NCI-H2081 (cell line): ENCODE measurements at regions not wholly inside any gene's neighbourhood (a gene's known extent, or its start where the extent isn't known, plus 50 kb on each side); places are given as distances from the start of the nearest gene placed in this dataset.
"Not testable (repeated sequence)": the region's sequence is repeated elsewhere in the genome, so short reads cannot be mapped to it uniquely, and the experiment has no call there.

Source experiments
- DNase-seq, 2 experiments: peaks; one replicate each; lab custom pipeline; 2025; lab: John Stamatoyannopoulos, UW

DNA sequence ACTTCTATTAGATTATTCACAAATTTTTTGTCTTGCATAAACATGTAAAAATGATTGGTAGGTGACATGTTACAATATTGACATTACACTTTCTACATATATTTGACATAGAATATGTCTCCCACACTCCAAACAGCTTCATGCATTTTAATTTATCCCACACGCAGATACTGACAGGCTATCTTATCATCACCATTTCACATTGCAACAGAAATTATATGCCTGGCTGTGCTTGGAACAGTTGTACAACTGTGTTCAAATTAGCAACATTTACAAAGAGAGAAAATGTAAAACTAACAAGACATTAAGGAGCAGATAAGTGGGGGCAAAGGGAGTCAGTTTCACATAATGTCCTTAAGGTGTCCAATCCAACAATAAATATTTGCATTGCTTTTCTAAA lies 1208.5 kb downstream of the NSUN3 start:
- peak in 1 of 2 experiments; percentile 9 for DNase-seq

DNA sequence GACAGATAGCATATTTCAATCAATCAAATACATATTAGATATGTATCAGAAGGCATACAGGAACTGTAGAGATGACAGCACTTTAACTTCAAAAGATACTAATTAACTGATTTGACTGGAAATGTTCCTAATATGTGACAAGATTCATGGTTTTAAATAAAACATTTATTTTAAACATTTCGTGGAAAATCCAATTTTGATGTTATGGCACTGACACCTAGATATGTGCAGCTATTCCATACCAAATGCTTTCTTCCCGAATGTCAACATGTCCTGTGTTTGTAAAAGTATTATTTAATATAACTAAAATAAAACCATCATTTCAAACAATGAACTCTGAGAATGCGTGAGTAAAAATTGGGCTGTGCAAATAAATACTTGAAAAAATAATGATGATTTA lies 1209.3 kb downstream of the NSUN3 start:
- no peak for DNase-seq

DNA sequence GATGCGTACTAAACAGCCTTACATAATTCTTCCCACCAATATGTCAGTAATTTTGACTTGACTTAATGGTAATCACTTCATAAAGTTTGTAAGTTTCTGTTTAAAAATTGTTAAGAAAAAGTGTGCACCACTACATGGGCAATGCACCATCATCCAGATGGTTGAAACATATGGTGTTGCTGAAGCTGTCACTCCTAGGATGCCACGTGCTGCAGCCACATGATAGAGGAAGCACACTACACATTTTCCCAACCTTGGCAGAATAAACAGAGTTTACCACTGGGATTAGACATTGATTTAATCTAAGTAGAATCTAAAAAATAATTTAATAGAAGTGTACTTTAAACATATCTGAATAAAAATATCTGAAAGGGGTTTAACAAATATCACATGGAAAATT lies 1209.9 kb downstream of the NSUN3 start:
- DNase-seq: no peak

DNA sequence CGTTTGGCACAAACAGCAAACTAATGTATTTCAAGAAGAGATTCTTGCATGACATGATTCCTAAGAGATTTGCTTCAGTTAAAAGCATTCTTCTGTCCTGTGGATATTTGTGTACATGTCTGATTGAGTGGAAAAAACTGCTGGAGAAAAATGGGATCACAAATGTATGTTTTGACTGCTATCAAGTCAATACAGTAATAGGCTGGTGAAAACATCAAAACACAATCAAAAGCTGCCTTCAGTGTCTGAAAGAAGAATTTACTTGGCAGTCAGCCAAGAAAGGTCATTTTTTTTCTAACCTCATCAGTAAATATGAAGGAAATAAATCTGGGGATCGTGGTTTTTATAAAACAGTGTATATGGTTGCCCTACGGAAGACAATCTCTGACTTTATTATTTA lies 1214.8 kb downstream of the NSUN3 start:
- DNase-seq: peak; percentile 17 to 38

DNA sequence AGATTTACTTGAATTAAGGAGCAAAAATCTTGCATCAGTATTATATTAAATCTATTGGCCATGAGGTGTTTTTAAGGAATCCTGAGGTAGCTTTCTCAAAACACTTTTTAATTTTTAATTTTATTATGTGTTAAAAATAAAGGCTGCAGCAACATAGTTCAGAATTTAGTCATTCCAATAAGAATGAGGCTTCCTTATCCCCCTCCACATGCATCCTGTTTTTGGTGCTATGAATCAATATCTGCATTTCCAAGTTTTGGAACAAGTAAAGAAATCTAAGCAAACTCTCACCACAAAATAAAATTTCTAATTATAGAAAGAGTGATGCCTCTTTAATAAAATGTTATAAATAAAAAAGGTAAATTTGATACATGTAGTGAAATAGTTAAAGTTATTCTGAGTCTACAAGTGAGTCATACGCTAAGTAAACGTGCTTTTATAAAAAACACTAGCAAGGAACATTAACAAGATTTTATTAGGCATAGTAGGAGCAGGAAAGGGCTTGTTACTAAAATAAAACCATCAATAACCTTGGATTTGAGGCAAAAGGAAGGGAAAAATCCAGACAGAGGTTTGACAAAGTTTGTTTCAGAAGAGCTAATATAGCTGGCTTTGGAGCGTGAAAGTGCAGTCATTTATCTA lies 1218.0 kb downstream of the NSUN3 start:
- no peak for DNase-seq

DNA sequence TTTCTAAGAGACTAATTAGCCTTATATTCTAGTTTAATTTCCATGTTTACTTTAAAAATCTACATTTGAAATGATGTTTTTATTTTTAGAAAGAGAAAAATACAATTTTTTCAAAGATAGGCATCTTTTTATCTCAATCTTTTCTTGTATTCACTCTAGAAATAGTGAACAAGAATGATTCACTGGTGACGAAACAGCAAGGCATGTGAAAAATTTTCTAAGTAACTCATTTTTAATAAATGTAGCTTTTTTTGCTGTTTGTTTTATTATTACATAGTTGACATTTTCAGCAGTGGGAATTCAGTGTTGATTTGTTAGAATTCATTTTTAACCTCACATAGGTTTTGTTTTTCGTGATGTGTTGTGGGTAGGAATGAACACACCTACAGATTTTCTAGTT lies 1226.4 kb downstream of the NSUN3 start:
- no peak for DNase-seq

DNA sequence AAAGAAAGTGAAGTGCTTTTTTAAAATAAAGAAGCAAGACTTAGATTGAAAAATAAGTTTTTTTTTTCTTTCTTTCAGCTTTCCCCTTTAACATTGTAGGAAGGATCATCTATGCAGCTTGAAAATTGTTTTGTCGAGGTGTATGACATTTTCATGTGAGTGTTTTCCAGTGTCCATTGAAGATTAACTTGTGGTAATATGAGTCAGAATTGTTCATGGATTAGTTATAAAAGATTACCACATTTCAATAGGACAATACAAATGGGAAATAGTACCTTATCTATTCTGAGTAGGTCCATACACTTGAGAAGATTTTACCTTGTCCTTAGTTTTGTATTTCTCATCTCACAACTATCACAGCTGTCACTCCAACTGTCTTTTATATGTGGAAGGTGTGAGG lies 1234.7 kb downstream of the NSUN3 start:
- DNase-seq: no peak

DNA sequence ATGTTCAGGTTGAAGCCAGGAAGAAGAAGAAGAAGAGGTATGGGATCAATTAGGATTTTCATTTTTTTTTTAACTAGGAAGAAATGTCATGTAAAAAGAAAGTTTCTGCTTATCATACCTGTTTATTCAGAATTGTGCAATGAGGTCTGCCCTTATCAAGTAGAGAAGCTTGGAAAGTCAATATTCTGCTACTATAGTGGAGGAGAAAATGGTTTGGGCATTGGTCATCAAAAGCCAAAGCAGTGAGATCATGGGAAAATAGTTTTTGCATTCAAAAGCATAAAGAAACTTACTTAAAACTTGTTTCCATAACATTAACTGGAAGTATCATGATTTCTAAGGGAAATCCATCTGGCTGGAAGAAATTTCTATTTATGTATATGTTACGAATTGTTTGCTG lies 1239.2 kb downstream of the NSUN3 start:
- DNase-seq: no peak

DNA sequence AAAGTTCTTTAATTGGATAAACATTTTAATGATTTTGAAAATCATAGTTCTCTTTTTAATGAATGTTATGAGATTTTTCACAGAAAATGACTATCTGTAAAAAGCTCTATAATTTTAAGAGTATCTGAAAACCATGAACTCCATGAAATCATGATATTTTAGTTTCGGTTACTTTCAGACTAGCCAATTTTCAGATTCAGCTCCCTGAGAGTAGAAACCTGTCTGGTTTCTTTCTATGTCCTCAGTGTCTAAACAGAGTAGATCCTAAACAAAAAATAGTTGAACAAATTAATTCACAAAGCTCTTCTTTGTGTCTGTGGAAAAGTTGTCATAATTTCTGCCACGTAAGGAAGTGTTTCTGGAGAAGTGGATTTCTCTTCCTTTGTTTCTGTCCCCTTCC lies 1247.7 kb downstream of the NSUN3 start:
- no peak for DNase-seq

DNA sequence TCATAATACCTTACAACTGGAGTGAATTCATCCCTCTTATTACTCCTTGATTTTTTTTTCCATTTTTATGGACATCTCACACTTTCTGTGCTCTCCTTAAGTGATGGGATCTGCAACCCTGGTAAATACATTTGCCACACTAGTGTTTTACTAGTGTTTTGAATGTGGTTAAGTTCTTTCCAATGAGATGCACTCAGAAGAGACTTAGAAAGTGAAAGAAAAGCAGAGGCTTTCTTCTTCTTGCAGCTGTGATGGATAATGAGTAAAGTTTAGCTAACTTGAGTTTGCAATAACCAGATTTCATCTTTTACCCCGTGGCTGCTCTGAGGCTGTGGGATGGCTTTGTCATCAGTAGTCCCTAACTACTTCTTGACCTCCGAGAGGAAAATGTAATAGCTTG lies 1248.4 kb downstream of the NSUN3 start:
- DNase-seq: no peak

DNA sequence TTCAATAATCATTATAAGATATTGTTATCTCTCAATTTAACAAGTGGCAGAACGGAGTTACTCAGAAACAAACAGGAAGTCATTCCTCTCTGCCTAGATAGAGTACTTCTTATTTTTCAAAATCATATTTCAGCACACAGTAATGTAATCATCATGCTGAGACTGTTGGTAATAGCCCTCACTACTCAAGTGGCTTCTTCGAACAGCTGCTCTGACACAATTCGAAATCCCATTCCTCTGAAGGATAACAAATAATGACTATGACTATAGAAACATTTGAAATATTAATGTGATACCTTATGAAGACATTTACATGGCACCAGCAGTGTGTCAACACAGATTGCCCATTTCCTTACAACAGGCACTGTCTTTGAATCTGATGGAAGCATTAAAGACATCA lies 1249.8 kb downstream of the NSUN3 start:
- DNase-seq: no peak

DNA sequence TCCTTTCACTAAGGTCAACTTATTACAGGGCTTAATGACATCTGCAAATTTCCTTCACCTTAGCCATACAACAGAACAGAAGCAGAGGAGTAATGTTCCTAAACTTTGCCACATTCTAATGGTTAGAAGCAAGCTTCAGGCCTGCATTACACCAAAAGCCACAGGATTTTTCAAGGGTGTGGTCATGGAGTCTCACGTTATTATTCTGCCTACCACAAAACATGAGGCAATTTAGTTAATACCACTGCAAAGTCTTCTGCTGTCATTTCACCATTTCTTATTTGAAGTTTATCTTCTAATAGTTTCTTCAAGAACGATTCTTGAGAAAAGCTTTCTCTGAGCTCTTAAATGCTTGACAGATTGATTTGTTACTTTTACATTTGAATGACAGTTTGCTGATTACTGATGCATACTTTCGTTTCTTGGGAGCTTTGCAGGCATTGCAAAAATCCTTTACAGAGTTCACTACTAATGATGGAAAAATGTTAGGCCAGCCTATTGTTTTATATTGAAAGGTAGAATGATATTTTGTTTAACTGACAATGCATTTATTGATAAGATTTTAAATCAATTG lies 1257.1 kb downstream of the NSUN3 start:
- DNase-seq: no peak

DNA sequence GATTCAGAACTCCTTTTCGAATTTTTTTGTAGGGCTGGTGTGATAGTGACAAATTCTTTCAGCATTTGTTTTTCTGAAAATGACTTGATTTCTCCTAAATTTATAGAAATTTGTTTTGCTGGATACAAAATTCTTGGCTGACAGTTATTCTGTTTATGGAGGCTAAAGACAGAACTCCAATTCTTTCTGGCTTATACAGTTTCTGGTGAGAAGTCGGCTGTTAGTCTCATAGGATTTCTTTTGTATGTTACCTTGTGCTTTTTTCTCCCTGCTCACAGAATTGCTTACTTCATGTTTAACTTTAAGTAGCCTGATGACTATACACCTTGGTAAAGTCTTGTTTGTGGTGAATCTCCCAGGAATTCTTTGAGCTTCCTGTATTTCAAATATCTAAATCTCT lies 1264.6 kb downstream of the NSUN3 start:
- DNase-seq: no peak

DNA sequence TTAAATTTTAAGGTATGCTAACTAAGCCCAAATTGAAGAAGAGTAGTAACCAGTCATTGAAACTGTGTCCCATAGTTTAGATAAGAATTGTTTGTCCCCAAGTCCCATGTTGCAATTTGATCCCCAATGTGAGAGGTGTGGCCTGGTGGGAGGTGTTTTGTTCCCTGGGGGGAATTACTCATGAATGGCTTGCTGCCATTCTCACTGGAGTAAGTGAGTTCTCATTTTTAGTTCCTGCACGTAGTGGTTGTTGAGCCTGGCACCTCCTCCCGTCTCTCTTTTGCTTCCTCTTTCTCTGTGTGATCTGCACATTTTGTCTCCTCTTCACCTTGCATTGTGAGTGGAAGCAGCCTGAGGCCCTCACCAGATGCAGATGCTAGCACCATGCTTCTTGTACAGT lies 1271.0 kb downstream of the NSUN3 start:
- DNase-seq: no peak

DNA sequence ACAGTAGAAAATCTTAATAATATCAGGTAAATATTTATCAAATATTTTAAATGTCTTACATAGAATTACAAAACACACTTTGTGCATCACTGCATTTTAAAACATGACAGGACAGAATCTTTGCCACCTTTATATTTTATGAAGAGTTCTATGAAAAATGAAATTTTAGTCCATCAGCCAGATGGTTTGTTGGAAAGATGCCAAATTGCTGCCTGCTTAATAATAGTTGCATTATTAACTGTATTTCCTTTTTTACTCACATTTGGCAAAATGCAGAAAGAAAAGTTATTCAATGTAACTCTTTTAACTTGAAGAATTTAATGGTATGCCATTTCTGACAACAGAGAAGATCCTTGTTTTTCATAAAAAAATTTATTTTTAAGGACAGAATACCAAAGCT lies 1271.6 kb downstream of the NSUN3 start:
- DNase-seq: no peak

DNA sequence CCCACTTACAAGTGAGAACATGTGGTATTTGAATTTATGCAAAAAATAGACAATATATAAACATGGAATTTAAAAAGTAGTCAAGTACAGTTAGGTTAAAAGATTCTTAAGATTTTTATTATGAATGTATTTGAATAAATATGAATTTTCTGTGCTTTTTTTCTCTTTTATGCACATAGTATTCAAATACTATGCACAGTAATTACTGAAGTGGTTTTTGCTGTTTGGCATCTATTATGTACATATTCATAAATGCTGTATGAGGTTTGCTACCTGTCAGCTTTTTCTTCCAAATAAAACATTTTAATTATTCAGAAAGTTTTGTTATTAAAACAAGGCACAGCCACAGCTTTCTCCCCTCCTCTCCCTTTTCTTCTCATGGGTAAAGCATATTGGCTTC lies 1272.7 kb downstream of the NSUN3 start:
- DNase-seq: no peak

DNA sequence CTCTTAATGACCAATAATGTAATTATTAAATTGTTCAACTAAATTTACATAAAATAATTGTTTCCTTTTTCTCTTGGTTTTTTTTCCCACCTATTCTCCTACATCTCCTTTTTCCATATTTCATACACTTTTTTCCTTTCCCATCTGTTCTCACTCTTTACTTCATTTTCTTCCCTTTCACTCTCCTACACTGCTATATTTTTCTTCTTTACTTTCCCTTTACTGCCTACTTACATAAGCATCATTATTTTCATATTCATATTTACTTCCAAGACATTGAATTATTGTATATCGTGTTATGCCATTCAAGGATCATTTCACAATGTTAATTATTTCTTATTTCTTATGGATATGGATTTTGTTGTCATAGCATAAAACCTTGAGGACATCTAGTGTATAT lies 1275.6 kb downstream of the NSUN3 start:
- DNase-seq: no peak

DNA sequence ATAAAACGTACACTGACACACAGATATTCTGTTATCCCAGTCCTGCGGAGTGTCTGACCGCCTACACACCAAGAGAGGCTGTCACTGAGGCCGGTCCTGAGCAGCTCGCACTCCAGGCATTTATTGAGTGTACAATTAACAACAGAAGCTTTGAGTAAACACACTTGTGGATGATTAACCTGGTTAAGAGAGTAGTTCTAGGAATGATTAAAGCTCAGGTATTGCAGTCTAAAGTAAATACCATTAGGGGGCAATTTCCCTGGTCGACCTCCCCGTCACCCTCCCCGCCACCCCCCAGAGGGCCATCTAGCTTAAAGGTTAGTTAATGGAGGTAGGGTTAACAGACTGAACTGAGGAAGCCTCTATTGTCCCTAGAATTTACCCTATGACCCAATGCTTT lies 1278.5 kb downstream of the NSUN3 start:
- no peak for DNase-seq

DNA sequence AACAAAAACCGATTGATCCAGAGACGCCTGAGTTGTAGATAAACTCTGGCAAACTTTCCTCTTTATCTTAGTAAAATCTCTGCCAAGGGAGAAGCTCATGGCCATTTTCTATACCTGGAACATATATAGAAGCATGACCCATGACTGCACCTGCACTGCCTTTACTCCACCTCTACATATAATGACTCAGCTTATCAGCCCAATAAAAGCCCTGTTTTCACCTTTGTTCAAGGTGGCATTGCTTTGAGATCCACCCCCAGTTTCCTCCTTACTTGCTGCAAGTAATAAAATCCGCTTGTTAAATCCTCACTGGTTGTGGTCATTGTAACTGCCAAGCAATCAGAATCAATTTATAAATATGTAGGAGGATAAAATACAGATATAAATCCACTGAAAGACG lies 1280.4 kb downstream of the NSUN3 start:
- no peak for DNase-seq

DNA sequence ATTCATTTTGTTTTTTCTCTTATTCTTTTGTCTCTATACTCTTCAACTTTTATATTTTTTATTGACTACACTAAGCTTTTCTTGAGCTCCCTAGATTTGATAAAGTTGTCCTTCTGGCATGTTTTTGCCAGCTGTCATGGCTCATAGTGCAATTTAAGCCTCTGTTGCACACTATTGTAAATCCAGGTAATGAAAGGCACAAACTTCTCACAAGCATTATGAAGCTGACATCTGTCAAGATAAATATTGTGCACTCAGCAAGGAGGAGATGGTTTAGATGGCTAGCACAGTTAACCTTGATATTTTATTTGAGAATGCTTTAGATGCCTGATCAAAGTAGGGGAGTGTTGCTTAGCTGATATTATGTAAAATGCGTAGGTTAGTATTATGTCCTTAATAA lies 1280.9 kb downstream of the NSUN3 start:
- no peak for DNase-seq

DNA sequence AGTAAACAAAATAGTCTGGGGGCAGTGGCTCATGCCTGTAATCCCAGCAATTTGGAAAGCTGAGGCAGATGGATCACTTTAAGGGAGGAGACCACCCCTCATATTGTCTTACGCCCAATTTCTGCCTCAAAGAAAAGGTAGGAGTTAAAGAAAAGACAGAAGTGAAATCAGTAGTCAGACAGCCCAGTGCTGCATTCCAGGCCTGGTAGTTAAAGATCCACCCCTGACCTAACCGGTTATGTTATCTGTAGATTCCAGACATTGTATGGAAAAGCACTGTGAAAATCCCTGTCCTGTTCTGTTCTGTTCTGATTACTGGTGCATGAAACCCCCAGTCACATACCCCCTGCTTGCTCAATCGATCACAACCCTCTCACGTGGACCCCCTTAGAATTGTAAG lies 1285.1 kb downstream of the NSUN3 start:
- DNase-seq: not testable (repeated sequence)

DNA sequence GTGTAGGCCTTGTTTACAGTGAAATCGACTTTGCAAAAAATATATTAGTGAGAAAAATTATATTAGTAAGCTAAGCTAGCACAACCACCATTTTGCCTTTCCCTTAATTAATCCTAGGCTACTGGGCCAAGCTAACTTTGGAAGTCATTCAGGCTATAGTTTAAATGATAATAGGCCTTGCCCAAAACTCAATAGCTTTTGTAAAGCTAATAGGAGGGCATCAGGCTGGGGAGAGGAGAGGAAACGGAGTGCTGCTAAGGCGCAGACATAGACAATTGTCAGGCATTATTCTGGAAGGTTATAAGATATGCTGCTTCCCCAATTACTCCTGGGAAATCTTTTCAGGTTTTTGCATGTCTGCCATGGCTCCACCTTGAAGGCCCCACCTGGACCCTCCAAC lies 1286.0 kb downstream of the NSUN3 start:
- no peak for DNase-seq

DNA sequence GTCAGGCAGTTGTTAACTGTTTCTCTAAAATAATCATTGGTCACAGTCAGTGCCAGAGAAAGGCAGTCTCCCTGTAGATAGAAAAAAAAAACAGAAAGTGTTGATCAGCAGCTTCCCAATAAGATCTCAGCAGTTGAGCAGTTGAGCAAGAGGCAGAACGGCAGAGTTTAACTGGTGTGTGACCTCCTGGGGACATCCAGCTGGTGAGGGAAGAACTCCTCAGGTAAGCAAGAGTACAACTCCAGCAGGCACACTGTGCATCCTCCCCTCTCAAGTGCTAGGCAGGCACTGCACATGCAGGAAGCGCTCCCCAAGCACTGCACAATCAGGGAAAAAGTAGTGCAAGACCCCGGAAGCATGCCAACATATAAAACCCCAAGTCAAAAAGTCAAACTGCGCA lies 1287.2 kb downstream of the NSUN3 start:
- no peak for DNase-seq

DNA sequence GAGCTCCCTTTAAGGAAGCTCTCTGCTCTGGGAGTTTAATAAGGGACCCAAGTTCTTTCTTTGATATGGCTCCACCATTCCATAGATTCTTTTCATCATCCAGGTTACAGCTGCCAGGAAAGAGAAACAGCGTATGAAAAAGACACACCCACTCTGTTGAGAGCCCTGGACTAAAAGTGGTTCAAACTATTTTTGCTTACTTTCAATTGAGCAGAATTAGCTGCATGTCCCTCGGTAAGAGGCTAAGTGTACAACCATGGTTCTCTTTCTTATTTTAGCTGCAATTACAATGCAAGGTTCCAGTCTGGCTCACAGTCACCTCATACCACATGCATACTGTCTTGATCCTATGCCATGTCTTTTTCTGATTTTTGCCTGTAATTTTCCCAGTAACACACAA lies 1288.3 kb downstream of the NSUN3 start:
- DNase-seq: no peak
